Gastroesophageal sphincter (tissue), 3 donors: ENCODE measurements at regions not wholly inside any gene's neighbourhood (a gene's known extent, or its start where the extent isn't known, plus 50 kb on each side); places are given as distances from the start of the nearest gene placed in this dataset.

Source experiments
- CTCF ChIP-seq, 4 experiments: fragments of 200-600 bp in 2 of 4; fragments of 450-650 bp in 2 of 4; sonication (generic) in 1 of 4; IDR thresholded peaks; one replicate each; pipeline ENCODE4 v1.5.1; 2017 to 2019; ENCODE audit warnings: antibody characterized with exemption in 4 of 4, mild to moderate bottlenecking in 2 of 4, moderate library complexity in 2 of 4
- EP300 ChIP-seq: sonication (generic); formaldehyde crosslinking; IDR thresholded peaks from one replicate; pipeline ENCODE4 v1.6.1; 2017; ENCODE audit warnings: antibody characterized with exemption, mild to moderate bottlenecking
- POLR2A ChIP-seq, 2 donors: fragments of 450-650 bp; IDR thresholded peaks; one replicate each; pipeline ENCODE4 v1.6.1; 2017; ENCODE audit warnings: antibody characterized with exemption in 2 of 2, mild to moderate bottlenecking in 2 of 2, moderate library complexity in 1 of 2
- POLR2AphosphoS5 ChIP-seq: sonication (generic); formaldehyde crosslinking; IDR thresholded peaks from one replicate; pipeline ENCODE4 v1.6.1; 2017; ENCODE audit warnings: antibody characterized with exemption

- TF ChIP-seq POLR2A (IDR thresholded peaks at IDR 0.05): no peak
- no peak for TF ChIP-seq CTCF (IDR thresholded peaks at IDR 0.05)
- TF ChIP-seq POLR2AphosphoS5: no peak
- TF ChIP-seq EP300: no peak
These were observed 129.8 kb upstream of the SOX11 start for GRCh38 chr2:5562426-5562825.
